Epithelial cell of esophagus (primary cell): ENCODE measurements at regions not wholly inside any gene's neighbourhood (a gene's known extent, or its start where the extent isn't known, plus 50 kb on each side); places are given as distances from the start of the nearest gene placed in this dataset.
A peak's percentile ranks its signal among the peaks of the same experiment; 100 is the strongest.

Experiments used
- DNase-seq: peaks from one replicate; pipeline ENCODE4 v3.0.0; 2010; ENCODE audit warnings: low read depth
- H3K4me3 ChIP-seq: 2 replicates; pipeline ENCODE4 v1.5.1; 2011; ENCODE audit warnings: mild to moderate bottlenecking, low read length, control low read depth
- TF ChIP-seq, protein P1 (sequence below): IDR thresholded peaks from 2 replicates; pipeline ENCODE4 v1.5.1; 2011; ENCODE audit warnings: low read depth, mild to moderate bottlenecking, low read length, control low read depth, inconsistent platforms; ENCODE audit not compliant: insufficient read depth; ENCODE audit errors: missing control alignments

GRCh38 chr14:62283837-62284236, 521.6 kb downstream of the SNAPC1 start:
- TF ChIP-seq, protein P1, sequence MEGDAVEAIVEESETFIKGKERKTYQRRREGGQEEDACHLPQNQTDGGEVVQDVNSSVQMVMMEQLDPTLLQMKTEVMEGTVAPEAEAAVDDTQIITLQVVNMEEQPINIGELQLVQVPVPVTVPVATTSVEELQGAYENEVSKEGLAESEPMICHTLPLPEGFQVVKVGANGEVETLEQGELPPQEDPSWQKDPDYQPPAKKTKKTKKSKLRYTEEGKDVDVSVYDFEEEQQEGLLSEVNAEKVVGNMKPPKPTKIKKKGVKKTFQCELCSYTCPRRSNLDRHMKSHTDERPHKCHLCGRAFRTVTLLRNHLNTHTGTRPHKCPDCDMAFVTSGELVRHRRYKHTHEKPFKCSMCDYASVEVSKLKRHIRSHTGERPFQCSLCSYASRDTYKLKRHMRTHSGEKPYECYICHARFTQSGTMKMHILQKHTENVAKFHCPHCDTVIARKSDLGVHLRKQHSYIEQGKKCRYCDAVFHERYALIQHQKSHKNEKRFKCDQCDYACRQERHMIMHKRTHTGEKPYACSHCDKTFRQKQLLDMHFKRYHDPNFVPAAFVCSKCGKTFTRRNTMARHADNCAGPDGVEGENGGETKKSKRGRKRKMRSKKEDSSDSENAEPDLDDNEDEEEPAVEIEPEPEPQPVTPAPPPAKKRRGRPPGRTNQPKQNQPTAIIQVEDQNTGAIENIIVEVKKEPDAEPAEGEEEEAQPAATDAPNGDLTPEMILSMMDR: no peak
- no peak overlapping the region for H3K4me3 ChIP-seq
- DNase-seq: no peak

DNA sequence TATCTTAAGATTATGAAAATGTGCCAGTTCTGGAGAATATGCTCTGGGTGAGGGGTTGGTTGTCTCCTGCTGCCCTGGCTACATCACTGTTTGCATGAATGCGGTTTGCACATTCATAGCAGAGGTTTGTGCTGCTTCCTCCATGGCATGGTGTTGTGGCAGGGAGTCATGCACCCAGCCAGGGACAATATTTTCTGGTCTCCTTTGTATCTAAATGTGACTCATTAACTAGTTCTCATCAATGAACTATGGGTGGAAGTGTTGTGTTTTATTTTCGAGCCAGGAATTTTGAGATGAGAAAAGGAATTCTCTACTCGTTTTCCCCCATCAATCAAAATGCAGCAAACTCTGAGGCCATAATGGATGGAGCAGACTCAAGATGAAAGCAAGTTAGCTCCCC, 527.3 kb downstream of the SNAPC1 start:
- H3K4me3 ChIP-seq: no peak overlapping the region
- TF ChIP-seq, protein P1: no peak
- peak; percentile 3 for DNase-seq

GRCh38 chr14:62301080-62301479, 538.9 kb downstream of the SNAPC1 start:
- TF ChIP-seq, protein P1: no peak
- peak; percentile 27 for DNase-seq
- H3K4me3 ChIP-seq: no peak overlapping the region

DNA sequence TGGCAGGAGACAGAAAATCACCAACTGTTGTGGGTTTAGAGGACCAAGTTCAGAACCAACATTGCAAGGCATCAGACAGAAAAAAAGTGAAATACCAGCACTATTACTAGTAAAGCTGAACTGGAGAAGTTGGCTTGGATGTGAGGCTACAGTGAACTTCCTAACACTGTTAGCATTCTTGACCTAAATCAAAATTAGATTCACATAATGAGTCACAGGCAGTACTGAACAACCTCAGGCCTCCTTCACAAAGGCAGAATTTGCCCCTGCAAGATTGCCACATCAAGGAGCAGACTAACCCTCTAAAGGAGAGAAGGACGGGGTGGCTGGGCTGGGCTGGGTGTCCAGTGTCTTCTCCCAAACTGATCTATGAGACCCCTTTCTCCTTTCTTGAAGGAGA, 539.7 kb downstream of the SNAPC1 start:
- peak; percentile 35 for DNase-seq
- no peak overlapping the region for H3K4me3 ChIP-seq
- TF ChIP-seq, protein P1: no peak

- DNase-seq: no peak
- no peak overlapping the region for H3K4me3 ChIP-seq
- TF ChIP-seq, protein P1: no peak
Measured at GRCh38 chr14:62303437-62303836, 541.2 kb downstream of the SNAPC1 start.

GRCh38 chr14:62304257-62304656, 542.0 kb downstream of the SNAPC1 start:
- no peak for DNase-seq
- TF ChIP-seq, protein P1: no peak

DNA sequence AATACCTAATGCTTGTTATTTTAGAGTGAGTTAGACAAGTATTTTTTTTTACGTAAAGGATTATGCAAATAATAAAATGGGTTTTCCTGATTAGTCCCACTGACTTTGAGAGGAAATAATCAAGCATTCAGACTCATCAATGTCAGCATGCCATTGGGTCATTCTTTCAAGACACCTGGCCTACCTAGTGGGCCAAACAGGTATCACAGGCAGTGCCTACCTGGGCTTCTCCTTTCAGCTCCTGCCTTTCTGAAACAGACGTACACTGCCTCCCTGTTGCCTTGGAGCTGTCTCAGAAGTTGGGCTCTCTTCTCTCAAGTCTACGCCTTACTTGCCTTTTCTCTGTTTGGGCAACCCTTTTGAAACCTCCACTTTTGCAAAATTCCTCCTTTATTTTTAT, 545.6 kb downstream of the SNAPC1 start:
- TF ChIP-seq, protein P1: no peak
- no peak for DNase-seq
- H3K4me3 ChIP-seq: no peak overlapping the region

More at GRCh38 chr14:62304257-62304656, 542.0 kb downstream of the SNAPC1 start:
- no peak overlapping the region for H3K4me3 ChIP-seq
